HG03521 (cell line): ENCODE measurements at regions not wholly inside any gene's neighbourhood (a gene's known extent, or its start where the extent isn't known, plus 50 kb on each side); places are given as distances from the start of the nearest gene placed in this dataset.
"Not testable (repeated sequence)": the region's sequence is repeated elsewhere in the genome, so short reads cannot be mapped to it uniquely, and the experiment has no call there.

Experiments
- ATAC-seq: cut with Tn5 transposase; IDR thresholded peaks from one replicate; pipeline ENCODE4 v1.9.1; 2021; ENCODE audit warnings: mild to moderate bottlenecking, moderate library complexity; ENCODE audit not compliant: unreplicated experiment

DNA sequence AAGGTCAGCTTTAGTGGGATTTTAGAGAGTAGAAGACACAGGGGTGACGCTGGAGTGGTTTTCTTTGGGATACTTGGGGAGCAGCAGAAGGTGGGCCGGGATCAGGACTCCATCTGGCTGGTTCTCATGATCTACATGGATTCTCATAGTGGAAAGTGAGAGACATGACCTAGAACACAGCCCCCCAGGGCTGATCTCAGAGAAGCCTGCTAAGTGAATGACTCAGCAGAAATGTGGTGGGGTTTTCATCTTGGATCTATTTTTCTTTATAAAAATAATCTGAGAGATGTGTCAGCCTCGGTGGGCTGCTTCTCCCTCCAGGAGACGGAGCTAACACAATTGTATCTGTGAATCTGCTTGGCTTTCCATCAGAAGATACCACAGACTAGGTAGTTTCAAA is 484.4 kb downstream of the TMEM121 start:
- ATAC-seq, result no peak

DNA sequence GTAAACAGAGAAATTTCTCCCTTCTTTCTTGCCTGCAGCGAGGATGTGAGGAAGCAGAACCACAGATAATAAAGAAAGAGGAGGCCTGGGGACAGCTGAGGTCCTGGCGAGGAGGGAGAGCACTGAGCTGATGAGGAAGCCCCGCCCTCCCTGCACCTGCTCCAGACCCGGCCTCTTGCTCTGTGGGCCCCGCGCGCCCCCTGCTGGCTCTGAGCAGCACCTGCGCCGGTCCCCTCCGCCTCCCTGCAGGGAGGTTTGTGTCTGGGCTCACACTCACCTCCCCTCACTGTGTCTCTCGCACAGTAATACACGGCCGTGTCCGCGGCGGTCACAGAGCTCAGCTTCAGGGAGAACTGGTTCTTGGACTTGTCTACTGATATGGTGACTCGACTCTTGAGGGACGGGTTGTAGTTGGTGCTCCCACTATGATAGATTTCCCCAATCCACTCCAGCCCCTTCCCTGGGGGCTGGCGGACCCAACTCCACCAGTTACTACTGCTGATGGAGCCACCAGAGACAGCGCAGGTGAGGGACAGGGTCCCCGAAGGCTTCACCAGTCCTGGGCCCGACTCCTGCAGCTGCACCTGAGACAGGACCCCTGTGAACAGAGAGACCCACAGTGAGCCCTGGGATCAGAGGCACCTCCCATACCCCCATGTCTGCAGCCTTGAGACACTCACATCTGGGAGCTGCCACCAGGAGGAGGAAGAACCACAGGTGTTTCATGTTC is 485.4 kb downstream of the TMEM121 start:
- ATAC-seq, result not testable (repeated sequence)

DNA sequence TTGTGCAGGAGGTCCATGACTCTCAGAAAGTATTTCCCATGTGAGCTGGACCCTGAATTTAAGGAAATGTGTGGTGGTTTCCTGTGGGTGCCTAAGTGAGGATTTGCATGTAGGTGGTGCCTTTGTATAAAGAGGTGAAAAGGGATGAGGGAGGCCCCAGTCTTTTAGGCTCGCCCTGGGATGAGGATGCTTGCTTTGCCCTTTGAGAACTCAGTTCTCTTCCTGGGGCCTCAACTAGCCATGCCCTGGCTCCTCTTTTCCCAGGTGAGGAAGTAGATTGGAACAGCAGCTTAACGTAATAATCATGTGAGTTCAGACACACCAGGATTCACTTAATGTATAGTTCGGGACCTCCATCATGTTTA is 486.0 kb downstream of the TMEM121 start:
- ATAC-seq, result not testable (repeated sequence)

- no peak for ATAC-seq
Observed at GRCh38 chr14:106013879-106014376, 487.5 kb downstream of the TMEM121 start.

DNA sequence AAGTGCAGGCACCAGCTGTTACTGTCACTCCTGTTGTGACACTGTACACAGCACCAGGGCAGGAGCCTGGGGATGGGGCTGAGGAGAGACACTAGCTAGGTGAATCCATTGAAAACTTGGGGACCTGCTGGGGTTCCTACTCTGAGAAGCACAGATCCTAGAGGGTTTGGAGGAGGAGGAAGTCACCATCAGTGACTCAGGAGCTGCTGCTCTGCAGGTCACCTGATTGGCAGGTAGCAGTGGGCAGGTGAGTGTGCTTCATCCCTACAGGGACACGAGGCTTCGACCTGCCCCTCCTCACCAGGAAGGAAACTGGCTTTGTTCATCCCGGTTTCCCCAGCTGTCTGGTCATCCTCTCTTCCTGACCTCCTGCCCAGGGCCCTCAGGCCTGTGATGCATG is 491.6 kb downstream of the TMEM121 start:
- not testable (repeated sequence) for ATAC-seq

- ATAC-seq, result no peak
Observed at GRCh38 chr14:106021832-106022231, 495.4 kb downstream of the TMEM121 start.

DNA sequence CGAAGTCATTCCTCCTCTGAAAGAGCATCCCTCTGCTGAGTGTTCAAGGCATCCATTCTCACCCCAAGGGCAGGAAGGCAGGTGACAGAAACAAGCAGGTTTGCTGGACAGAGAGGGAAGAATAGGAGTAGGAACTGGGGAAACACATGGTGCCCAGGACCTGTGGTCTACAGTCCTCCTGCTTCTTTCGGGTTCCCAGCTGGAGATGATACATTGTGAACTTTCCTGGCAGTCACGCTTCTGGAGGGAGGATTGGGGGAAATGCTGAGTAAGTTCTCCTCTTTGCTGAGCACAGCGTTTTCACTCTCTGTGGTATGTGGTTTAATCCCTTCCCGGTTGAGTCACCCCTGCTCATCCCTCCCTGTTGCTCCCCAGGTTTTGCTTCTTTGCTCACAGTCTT is 496.3 kb downstream of the TMEM121 start:
- ATAC-seq, result not testable (repeated sequence)

GRCh38 chr14:106023411-106023810 is 497.0 kb downstream of the TMEM121 start:
- ATAC-seq, result no peak

DNA sequence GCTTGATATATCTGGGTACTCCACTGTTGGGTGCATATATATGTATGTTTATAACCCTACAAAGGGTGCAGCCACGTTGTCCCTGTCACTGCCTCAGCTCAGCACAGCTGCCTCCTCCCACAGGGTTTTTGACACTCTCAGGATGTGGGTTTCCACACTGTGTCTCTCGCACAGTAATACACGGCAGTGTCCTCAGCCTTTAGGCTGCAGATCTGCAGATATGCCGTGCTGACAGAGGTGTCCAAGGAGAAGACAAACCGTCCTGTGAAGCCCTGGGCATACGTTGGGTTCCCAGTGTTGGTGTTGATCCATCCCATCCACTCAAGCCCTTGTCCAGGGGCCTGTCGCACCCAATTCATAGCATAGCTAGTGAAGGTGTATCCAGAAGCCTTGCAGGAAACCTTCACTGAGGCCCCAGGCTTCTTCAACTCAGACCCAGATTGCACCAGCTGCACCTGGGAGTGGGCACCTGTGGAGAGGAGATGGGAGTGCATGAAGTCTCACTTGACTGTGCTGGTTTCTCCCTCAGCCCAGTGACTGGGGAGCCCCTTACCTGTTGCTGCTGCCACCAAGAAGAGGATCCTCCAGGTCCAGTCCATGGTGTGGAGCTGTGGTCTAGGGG is 498.7 kb downstream of the TMEM121 start:
- no peak for ATAC-seq

DNA sequence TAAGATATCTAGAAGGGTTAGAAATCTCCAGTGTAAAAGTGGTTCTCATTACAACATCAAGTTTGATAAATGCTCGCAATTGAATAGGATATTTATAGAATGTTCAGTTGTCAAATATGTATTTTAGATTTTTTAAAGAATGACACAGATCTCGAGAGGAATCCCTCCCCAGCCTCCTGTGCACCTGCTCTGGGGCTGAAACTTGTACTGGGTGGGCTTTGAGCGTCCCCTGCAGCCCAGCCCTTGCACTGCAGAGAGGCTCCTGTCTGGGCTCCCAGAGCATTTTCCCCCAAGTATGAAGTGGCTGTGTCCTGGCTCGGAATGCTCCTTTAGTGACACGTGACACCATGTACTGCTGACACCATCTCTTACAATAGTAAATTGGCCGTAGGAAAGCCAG is 499.6 kb downstream of the TMEM121 start:
- ATAC-seq, result no peak

GRCh38 chr14:106027759-106028158 is 501.4 kb downstream of the TMEM121 start:
- not testable (repeated sequence) for ATAC-seq

- ATAC-seq, result no peak
Observed at GRCh38 chr14:106029959-106030358, 503.6 kb downstream of the TMEM121 start.

GRCh38 chr14:106037380-106037779 is 511.0 kb downstream of the TMEM121 start:
- no peak for ATAC-seq

DNA sequence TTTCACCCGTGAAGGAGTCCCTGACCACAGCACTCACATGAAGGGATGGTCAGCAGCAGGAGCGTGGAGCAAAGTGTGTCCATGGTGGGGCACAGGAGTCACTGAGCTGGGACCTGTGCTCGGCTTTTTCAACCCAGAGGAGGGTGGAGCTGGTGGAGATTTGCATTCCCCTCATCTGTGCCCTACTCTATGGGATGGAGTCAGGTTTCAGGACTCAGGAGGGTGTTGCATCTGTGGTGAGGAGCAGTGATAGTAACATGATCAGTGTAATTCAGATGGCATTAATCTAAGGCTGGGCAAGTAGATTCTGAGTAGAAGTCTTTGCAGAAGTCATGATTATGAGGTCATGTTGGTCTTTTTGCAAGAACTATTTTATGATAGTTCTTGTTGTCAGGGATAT is 511.9 kb downstream of the TMEM121 start:
- ATAC-seq, result no peak

DNA sequence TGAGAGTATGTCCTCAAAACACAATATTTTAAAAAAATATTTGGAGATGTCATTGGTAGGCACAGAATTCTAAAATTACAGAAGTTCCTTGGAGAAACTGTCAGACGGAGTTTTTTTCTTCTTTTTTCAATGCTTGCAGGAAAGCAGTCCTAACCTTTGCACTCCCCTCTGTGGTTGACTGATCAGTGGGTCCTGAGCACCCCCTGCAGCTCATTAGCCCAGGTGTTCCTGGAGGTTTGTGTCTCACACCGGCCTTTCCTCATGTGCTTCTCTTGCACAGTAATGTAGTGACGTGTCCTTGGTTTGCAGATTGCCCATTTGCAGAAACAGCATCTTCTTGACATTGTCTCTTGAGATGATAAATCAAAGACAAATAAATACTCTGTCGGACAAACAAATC is 513.0 kb downstream of the TMEM121 start:
- ATAC-seq, result peak; percentile 69

DNA sequence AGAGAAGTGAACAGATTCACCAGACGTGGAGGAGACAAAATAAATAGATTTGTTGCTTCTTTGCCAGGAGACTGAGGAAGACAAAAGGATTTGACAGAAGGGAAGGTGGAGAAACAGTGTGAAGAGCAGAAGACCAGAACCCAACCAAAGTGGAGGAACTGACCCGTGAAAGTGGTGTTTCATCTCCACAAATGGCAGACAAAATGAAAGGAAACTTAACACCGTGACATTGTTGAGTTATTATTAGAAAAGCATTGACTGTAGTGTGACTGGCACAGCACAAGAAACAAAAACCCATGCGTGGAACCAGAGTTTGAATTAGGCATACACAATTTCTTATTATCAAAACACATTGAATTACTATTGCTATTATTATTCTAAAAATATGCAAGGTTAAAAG is 518.1 kb downstream of the TMEM121 start:
- no peak for ATAC-seq

DNA sequence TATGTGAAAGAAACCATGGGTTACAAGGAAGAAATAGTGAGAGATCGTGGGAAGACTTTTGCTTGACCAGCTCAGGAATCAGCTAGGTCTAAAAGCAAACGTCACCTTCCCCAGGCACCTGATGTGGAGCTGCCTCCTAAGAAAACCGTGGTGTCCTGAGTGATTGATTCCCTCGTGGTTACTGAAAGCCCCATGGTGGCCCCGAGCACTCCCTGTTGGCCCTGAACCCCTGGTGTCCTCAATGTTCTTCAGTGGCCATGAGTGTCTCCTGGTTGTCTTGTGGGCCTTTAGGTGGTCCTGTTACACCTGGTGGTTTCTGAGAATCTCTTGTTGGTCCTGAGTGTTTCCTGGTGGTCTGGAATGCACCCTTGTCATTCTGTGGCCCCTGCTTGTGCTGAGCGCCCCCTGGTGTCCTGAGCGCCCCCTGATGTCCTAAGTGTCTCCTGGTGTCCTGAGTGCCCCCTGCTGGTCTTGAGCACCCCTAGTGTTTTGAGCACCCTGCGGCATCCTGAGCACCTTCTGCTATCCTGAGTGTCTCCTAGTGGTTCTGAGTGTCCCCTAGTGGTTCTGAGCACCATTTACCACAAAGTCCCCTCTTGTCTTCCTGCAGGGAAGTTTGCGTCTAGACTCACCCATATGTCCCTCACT is 518.7 kb downstream of the TMEM121 start:
- peak; percentile 50 for ATAC-seq

GRCh38 chr14:106051796-106052195 is 525.4 kb downstream of the TMEM121 start:
- no peak for ATAC-seq

DNA sequence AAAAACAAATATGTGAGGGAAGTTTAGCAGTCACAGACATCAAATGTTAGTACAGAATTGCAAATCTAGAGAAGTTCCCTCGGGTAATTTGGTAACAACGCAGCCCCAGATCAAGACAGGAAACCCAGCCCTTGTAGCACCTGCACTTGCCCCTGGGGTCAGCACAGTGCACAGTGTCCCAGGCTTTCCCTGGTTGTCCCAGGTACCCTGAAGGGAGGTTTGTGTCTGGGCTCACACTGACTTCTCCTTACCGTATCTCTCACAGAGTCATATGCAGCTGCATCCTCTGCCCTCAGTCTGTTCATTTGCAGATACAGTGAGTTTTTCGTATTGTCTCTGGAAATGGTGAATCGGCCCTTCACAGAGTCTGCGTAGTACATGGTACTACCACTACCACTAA is 528.9 kb downstream of the TMEM121 start:
- no peak for ATAC-seq

GRCh38 chr14:106058342-106058741 is 532.0 kb downstream of the TMEM121 start:
- no peak for ATAC-seq

DNA sequence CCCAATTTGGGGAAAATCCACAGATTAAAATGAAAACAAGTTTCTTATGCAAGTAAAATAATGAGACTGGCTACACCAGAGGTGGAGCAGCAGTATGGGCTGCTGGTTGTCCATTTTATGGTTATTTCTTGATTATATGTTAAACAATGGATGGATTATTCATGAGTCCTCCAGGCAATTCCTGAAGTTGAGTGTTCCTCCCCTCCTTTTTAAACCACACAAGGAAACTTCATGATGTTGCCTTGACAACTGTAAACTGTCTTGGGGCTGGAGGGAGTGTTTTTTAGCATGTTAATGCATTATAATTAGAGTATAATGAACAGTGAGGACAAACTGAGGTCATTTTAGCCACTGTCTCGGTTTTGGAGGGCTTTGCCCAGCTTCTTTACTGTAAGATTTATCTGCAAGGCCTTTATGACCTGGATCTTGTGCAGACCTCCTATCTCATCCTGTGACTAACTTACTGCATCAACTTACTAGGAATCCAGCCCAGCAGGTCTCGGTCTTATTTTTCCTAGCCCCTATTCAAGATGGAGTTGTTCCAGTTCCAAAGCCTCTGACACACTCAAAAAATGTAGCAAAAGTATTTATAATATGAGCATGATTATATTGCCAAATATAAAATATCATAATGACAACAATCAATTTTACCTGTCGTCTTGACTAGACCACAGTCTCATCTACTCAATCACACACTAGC is 534.0 kb downstream of the TMEM121 start:
- ATAC-seq, result no peak
